Mammary epithelial cell (primary cell): ENCODE measurements at regions not wholly inside any gene's neighbourhood (a gene's known extent, or its start where the extent isn't known, plus 50 kb on each side); places are given as distances from the start of the nearest gene placed in this dataset.

Experiments used
- EZH2 ChIP-seq: IDR thresholded peaks from 2 replicates; pipeline ENCODE4 v1.6.1; 2012; ENCODE audit warnings: low read length, inconsistent platforms, borderline replicate concordance
- TF ChIP-seq, protein P1 (sequence below), 2 donors: IDR thresholded peaks in 1 of 2; conservative IDR thresholded peaks in 1 of 2; 2 replicates each; pipeline ENCODE4 v1.5.1; 2011 to 2012; ENCODE audit warnings: inconsistent platforms in 2 of 2, low read length in 2 of 2, mild to moderate bottlenecking in 2 of 2, control low read depth in 1 of 2, low read depth in 1 of 2; ENCODE audit not compliant: insufficient read depth in 1 of 2; ENCODE audit errors: extremely low read depth in 1 of 2

DNA sequence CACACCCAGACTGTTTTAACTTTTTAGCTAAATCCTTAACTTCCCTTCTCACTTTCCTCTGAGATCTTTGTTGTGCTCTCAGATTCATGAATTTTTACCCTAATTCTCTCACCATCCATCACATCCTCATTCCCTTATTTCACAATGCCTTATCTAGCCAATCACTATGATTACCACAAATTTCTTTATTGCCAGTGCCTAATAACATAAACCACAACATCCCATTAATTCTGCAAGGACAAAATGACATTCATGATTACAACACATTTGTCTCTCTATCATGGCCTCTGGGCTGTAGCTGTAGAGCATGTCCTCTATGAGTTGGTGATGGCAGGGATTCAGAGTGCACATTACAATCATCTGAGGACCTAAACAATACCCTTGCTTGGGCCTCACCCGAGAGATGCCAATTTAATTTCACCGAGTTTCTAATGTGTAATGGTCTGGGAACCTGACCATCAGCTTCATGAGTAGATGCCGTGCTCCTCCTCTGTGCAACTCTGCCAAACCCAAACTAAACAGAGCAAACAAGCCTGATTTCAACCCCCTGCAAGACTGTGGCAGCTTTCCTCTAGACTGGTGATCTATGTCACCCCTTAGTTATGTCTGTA is 99.3 kb downstream of the SPTSSA start:
- TF ChIP-seq, protein P1, sequence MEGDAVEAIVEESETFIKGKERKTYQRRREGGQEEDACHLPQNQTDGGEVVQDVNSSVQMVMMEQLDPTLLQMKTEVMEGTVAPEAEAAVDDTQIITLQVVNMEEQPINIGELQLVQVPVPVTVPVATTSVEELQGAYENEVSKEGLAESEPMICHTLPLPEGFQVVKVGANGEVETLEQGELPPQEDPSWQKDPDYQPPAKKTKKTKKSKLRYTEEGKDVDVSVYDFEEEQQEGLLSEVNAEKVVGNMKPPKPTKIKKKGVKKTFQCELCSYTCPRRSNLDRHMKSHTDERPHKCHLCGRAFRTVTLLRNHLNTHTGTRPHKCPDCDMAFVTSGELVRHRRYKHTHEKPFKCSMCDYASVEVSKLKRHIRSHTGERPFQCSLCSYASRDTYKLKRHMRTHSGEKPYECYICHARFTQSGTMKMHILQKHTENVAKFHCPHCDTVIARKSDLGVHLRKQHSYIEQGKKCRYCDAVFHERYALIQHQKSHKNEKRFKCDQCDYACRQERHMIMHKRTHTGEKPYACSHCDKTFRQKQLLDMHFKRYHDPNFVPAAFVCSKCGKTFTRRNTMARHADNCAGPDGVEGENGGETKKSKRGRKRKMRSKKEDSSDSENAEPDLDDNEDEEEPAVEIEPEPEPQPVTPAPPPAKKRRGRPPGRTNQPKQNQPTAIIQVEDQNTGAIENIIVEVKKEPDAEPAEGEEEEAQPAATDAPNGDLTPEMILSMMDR (conservative IDR thresholded peaks at IDR 0.05 in 1 of 2, IDR thresholded peaks at IDR 0.05 in 1 of 2; ENCODE audit: extremely low read depth in 1 of 2, insufficient read depth in 1 of 2, low read depth in 1 of 2, low read length in 2 of 2), result no peak
- TF ChIP-seq EZH2, result no peak
